Activated naive CD4-positive, alpha-beta T cell treated with Interleukin-2 at 50 U/mL for 16 hours (primary cell): ENCODE measurements at regions not wholly inside any gene's neighbourhood (a gene's known extent, or its start where the extent isn't known, plus 50 kb on each side); places are given as distances from the start of the nearest gene placed in this dataset.

Experiments
- DNase-seq: peaks from one replicate; pipeline ENCODE4 v3.0.0-alpha.2; 2020

DNA sequence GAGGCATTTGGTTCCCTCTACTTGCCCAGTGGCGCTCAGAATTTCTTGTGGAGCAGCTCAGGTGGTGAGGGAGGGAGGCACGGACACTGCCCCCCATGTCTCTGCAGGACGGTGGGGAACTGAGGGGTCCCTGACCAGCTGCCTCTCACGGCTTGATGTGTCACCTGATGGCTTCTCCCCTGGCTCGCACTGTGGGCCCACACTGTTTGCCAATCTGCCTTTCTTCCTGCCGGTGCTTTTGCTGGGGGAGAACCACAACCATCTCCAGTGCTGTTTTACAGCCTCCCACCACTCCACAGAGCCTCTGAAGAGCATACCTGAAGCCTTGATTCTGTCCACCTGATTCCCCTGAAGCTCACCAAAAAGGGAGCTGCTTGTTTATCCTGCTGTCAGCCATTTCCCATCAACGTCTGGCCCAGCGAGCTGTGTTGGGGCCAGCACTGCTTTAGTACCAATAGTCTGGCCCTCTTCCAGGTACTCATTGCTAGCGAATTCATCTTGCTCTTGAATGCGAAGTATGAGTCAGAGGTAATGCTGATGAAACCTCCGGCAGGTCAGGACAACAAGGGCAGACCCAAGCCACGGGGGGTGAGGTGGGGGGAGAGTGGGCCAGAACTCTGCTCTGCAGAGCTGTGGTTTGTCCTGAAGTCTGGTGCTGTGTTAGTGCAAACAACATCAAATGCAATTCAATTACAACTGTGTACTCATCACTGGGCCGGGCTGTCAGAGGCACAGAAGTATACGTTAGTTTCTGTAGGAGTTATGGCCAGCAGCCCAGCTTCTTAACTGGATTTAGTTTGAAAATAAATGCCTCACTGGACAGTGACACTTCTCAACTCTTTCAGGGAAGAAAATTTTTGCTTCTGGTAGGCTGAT, 208.3 kb upstream of the JADE1 start:
- no peak for DNase-seq

DNA sequence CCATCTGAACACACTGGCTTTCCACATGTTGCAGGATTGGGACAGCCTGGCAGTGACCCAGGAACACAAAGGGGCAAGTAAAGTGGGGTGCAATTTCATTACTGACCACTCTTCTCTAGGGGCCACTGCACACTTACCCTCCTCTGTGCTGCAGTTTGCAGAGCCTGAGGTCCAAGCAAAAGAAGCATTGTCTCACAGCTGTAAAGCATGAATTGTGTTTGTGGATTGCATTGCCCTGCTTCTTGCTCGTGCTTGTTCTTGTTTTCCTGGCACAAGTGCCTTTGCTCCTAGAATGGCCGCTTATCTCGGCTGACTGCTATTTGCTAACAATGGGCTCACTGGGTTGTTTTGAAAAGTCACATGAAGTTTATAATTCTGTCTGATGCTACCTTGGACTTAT, 209.1 kb upstream of the JADE1 start:
- no peak for DNase-seq

DNA sequence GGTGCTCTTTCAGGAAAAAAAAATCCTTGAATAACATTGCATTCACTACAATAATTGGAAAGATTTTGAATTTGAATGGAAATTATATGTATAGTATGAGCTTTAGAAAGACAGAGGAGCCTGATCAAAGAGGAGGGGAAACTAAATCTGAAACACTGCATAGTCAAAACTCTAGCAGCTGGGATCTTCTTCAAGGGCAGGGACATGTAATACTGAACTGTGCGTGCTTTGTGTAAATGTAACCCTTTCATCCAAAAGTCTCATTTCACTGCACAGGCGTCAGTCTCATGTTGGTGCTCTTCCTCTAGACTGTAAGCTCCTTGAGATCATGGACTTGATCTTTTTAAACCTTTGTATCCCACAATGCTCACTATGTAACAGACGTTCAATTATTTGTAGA, 212.0 kb upstream of the JADE1 start:
- no peak for DNase-seq

DNA sequence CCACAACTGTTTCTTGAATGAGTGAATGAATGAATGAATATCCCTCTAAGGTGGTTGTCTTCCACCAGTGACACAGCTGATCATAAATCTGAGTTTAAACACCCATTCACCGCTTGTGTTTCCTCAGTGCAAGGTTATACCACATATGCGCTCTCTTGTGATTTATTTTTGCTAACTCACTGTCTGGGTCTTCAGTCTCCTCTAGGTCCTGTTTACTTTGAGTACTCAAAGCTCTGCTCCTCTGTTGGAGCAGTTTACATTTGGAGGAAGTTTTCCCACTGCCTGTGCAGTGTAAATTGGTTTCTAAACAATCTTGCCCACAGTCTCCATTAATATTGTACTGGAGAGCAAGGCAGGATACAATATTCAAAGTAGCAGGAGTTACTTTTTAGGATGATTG, 212.6 kb upstream of the JADE1 start:
- DNase-seq, result no peak

DNA sequence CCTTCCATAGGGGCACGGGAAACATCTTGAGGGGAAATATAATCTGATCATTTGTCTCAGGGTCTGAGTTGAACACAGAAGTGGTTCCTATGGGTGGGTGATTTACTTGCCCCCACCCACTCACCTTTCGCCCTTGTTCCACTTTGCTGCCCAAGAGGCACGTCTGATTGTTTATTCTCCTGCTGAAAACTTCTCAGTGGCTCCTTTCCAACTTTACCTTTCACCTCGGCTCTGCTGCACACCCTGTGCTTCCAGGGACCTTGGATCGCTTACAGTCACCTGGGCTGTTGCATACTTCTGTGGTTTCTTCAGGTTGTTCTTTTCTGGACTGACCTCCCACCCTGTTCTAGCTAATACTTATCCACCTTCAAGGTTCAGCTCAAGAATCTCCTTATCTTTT, 213.4 kb upstream of the JADE1 start:
- no peak for DNase-seq

DNA sequence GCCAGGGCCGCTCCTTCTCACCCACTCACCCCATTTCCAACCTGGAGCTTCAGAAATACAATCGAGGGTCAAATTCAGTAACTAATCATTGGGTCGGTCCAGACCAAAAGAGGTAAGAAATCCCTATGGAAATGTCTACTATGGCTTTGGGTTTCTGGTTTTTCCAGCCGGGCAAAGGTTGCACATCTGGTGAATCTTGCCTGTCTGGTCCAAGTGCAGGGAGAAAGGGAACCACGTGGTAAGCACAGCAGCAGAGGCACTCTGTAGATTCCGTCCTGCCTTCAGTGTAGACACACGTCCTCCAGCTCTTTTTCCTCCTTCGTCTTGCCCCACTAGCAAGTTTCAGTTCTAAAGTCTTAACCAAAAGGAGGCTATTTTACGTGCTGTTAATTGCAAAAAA, 218.0 kb upstream of the JADE1 start:
- DNase-seq, result no peak

DNA sequence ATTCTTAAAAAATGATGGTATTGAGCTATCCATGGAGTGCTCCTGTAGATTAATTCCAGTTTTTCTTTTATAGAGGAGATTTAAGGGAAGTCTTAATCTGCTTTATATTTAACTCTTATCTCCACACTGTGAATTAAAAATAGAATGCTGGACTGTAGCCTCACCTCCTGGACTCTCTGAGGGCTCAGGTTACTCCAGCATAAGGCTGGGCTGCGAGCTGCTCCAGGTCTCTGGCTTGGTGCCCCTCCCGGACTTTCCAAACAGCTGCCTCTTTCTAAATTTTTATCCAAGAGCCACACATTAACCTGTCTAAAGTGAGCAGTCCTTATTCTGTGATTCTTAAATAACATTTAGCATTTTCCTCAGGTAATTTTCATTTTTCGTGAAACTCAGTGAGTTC, 218.7 kb upstream of the JADE1 start:
- no peak for DNase-seq

DNA sequence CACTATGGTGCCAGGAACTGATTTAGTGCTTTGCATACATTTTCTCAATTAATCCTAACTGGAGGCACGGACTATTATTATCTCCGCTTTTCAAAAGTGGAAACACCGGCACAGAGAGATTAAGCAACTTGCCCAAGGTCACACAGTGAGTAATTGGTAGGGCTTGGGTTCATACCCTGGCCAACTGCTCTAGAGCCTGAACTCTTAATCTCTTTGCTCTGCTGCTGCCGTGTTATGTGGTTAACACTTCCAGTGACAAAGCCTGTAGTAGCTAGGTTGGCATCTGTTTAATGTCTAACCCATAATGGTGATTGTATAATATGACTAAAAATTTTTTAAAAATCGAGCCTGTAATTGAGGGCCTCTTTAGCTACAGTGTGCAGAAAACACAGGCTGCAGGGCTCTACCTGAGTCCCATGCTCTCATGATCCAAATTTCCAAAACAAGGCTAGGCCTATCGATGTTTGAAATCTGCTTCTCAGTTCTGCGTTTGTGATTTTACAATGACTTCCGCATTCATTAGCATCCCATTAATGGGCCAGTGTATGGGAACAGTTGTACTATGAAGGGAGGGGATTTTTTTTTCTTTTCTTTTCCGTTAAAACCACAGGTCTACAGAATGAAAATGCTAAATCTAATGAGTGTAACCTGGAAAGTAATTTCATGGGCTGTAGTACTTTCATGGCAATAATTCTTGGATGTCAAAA, 219.3 kb upstream of the JADE1 start:
- DNase-seq, result no peak

DNA sequence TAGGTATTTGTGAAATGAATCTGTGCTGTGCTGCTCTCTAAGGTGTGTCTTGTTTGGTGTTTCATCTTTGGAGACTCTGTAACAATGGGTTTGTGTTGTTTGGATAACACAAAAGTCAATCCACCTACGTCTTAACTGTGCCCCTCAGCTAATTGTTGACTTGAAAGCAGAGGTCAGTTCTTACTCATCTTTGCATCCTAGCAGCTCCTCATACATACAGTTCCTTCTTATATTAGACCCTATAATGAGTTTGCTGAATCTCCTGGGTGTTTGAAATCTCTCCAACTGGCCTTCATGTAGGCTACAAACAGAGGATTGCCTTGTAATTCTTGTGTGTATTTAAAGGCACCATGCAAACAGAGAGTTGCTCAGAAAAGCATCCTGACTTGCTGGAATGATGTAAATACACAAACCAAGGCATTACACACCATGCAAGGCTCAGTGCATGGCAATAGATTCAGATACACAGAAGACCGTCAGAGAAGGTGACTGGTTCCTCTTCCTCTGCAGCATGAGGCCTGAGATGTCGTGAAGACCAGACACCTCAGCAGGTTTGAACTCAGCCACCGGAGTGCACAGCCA, 220.0 kb upstream of the JADE1 start:
- DNase-seq, result no peak

DNA sequence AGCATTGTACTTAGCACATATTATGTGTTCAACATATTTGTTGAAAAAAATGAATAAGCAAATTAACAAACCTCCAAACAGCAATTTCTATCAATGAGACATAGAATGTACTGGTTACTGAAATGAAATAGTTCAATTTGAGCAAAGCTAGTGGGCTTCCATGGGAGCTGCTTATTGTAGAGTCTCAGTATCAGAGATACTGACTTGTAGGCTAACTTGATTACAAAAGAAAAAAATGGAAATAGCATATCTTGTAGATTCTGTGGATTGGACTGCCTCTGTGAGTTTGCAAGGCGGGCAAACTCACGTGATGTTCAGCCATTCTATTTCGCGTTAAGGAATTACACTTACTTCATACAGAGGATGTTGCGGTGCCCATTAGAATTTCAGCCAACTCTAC, 222.1 kb upstream of the JADE1 start:
- no peak for DNase-seq

DNA sequence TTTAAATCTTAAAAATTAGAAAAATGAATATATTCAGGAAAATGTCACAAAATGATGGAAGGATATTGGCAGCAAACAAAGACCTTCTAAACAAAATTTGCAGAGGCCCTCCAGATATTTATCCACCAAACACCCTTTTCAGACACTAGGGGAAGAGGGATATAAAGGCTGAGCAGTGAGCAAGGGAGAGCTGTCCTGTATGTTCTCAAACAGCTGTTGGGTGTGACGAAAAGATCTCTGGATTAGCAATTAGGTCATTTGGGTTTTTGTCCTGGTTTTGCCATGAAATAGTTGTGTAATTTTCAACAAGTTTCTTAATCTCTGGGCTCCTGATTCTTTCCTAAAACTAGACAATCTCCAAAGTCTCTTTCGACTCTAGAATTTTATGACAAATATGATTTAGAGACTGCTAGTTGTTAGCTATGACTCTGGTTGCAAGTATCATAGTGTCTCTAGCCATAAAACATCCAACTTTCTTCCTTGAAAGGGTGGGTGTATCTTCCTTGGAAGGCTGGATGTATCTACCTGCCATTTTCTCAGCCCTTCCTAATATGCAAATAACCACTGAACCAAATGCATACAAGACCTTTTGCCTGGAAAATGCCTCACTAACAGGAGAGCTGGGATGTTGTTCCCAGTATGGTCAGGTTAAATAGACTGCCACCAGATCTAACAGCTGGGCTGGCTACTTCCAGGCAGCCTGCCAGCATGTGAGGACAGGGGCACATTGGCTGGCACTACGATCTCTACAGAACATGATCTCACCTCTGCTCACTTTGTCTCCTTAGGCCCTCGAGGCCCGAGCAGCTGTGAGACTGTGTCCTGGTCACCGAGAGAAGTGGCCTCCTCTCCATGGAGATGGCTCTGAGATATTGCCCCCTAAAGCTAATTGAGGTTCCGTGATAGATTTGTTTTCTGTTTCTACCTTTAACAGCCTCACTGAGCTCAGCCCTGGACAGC, 225.5 kb upstream of the JADE1 start:
- DNase-seq, result no peak

DNA sequence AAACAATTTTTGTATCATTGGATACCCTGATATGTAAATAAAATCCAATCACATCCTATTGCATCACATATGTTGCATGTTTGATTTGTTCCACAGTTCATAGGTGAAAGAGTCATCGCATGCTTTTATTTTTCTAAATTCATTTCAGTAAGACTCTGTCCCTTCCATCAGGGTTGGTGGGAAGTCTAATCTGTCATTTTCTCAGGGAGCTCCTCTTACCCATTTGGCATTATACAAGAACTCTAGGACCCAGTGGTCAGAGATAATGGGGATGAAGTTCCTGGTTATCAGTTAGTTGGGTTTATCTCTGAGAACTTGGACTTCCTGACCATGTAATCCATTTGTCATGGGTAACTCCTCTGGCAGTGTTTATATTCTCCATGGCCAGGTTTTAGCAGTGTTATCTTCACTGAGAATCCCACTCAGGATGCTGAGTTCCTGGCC, 227.1 kb upstream of the JADE1 start:
- no peak for DNase-seq

DNA sequence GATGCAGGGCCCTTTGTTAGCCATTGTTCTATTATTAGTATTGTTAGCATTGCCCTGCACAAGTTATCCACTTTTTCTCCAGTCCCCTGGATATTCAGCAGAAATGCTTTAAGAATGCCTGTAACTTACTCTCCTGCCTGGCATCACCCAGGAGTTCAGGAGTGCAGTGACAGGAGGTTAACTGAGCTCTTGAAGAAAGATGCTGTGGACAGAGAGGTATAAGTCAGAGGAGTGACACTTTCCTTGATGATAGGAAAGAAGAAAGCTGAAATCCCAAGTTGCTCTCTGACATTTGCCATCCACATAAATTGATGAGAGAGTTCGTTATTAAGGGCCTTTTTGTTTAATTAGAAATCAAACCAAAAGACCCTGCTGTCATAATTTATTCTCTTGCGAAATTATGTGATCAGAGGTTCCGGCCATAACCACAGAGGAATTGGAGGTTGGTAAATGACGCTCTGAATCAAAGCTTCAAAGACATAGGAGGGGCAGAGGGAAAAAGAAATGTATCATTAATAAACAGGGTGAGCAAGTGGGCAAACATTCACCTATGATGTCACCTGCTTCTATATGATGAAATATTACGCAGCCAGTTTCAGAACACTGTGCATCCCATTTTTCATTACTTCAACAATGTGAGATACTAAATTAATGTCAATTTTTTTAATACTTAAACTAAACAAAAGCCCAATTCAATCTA, 230.2 kb upstream of the JADE1 start:
- DNase-seq, result no peak

DNA sequence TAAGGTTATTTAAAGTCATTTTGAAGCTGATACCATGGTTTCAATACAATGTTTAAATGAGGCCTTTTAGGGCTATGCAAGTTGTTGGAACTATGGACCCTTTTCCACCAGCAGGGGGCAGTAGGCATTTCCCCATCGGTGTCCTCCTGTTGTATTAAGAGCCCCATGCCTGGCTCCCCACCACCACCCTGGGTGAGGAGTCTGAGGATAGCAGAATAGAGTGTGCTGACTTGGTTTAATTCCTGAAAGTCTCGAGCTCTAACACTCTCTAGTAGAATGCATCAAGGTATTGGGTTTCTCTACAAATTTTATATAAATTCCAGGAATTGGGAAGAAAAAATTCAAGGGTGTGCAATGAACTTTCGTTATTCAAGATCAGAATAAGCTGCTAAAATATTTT, 234.8 kb upstream of the JADE1 start:
- peak; percentile 52 for DNase-seq

DNA sequence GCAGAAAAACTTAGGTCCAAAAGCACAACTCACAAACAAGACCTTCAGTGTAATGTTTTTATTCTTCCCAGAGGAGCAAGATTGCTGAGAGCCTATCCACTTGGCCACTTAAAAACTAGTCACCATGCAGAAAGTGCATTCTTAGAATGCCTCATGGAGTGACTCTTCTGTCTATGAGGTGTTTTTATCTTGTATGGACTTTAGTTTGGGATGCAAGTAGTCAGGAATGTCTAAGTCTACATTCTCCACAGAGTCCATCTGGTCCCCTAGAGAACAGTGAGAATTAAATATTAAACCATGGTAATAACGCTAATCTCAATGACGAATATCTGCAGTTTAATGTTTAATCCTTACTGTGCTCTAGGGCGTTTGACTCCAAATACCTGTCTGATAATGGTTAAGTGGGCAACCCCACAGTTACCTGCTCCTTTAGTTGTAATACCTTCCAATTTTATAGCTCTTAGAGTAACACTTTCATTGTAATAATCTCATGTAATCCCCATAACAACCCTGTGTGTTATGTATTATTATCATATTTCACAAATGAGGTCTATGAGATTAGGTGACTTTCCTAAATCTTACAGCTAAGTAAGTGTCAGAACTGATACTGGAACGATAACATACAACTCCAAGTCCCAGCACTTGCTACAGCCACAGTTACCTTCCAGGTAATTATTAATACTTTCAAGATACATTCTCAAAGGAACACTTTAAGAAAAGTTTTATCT, 235.6 kb upstream of the JADE1 start:
- no peak for DNase-seq

DNA sequence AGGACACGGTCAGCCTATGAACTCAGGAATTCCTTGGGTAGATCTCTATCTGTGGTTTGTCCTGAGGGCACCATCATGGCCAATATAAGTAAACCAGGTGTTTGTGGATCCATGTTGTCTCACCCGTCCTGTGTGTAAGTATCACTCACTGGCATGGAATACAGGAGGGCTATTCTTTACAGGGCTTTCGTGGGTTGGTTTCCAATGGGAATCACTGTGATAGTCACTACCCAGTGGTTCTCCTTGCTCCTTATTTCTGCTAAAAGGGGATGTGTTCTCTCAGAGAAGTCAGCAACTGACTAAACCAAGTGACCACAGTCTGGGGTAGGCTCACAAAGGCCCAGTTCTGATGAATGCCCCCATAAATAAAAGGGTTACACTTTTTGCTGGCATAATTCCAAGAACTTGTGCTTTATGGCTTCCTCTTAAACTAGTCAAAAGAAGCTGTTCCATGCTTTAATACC, 236.7 kb upstream of the JADE1 start:
- DNase-seq, result no peak

DNA sequence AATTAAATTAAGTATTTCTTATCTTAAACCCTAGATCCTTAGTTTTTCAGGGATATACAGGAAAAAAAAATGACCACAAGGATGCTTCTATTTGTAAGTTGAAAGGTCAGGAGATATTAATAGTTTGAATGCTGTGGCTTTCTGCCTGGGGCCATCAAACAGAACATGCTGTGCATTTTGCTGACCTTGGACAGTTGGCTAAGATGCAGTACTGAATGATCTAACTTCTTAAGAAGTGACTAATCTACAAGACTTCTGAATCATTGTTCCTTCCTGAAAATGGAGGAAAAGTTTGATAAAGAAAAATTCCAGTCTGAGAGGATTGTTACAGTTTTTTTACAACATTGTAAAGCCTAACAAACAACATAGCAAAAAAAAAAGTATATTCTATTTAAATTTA, 237.8 kb upstream of the JADE1 start:
- DNase-seq, result no peak

DNA sequence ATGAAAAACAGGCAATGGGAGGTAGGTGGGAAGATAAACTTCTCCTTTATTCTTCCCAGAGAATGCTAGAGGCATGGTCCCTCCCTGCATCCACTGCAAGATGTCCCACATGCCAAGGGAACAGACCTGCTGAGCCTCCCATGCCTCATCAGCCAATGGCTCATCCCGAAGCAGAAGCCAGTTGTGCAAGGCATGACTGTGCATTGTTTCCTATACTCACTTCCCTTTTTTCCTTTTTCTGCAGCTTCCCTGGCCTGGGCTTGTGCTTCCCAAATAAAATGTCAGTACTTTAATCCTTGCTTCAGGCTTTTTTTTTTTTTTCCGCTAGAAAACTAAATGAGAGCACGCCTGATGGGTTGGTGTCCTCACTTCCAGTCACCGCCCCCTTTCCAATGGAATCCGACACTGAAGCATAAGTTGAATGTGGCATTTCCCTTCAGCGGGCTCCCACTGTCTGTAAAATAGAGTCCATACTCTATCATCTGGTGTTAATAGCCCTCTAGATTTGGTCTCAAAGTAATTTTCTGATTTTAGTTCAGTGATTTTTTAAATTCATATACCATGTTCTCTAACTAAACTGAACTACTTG, 239.0 kb upstream of the JADE1 start:
- no peak for DNase-seq

DNA sequence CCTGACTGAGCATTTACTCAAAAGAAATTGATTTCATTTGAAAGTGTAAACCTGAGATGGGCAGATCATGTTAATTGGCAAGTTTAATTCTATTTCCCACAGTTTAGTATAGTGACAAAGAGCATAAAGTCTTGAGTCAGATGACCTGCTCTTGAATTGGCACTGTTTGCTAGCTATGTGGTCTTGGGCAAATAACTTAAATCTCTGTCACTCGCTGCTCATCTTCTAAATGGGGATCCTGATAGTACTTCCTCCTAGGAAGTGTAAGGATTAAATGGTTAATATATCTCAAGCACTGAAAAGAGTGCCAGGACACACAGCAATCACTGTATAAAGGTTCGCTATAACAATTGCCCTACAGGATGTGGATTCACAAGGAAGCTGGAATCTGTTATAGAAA, 242.8 kb upstream of the JADE1 start:
- DNase-seq, result no peak

DNA sequence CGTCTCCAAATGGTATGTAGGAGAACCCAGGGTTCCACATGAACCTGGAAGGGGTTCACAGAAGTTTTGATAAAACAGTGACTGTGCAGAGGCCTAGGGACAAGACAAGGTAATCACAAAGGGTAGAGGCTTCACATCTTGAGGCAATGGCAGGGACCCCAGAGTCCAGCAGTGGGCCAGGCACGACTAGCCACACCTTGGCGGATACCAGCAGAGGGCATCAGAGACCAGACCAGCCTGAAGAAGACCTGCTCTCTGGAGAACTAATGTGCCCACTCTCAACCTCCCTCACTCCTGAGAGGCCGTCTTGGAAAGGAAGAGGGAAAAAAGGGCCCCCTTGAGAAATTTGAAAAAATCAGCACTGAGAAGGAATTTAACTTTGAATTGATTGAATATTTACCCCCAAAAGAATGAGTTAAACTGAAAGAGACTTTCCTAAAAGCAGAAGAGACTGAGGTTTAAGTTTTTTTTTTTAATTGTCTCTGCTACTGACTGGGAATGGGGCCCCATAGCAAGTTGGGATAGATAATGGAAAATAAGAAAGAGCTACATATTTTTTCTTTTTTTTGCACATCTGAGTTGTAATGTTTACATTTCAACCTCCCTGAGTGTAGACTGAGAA, 243.8 kb upstream of the JADE1 start:
- DNase-seq, result no peak

DNA sequence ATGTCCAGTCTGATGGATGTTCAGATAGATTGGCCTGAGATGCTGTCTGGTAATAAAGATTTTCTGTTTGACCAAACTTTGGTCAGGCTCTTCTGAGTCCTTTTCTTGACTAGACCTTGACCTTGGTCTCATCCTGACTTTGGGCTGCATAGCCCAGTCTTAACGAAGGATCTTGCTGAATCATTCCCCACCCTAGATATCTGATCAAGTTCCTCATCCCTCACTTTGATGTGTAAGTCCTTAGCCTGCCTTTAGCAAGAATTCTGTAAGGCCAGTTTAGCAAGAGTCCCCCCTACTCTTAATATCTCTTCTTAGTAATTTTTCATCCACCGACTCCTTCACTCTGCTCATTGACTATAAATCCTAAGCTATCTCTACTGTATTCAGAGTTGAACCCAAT, 244.4 kb upstream of the JADE1 start:
- DNase-seq, result no peak
